AG04450 (cell line): ENCODE measurements at regions not wholly inside any gene's neighbourhood (a gene's known extent, or its start where the extent isn't known, plus 50 kb on each side); places are given as distances from the start of the nearest gene placed in this dataset.

Experiments
- CTCF ChIA-PET: fragments of 300-600, 350-600 bp; formaldehyde crosslinking; extraction: SDS; loops from one replicate; lab custom pipeline; 2022; ENCODE audit warnings: antibody characterized with exemption, inconsistent platforms; lab: Charles Lee
- POLR2A ChIA-PET: fragments of 350-600 bp; formaldehyde crosslinking; extraction: SDS; loops from one replicate; lab custom pipeline; 2021; ENCODE audit warnings: antibody characterized with exemption, inconsistent platforms; lab: Yijun Ruan, JAX
- DNase-seq: peaks from one replicate; pipeline ENCODE4 v3.0.0-alpha.2; 2011; ENCODE audit warnings: low read depth, low spot score
- H3K27ac ChIP-seq: one replicate; pipeline ENCODE4 v1.5.1; 2012; ENCODE audit warnings: low read depth, low read length, control low read depth
- H3K27me3 ChIP-seq: one replicate; pipeline ENCODE4 v1.6.0; 2012; ENCODE audit warnings: low read length; ENCODE audit not compliant: control insufficient read depth, insufficient read depth
- H3K4me3 ChIP-seq: 2 replicates; pipeline ENCODE4 v1.5.1; 2011; ENCODE audit warnings: mild to moderate bottlenecking, low read depth, low read length, control low read depth
- H3K9me3 ChIP-seq: 2 replicates; pipeline ENCODE4 v1.5.1; 2012; ENCODE audit warnings: low read length; ENCODE audit not compliant: control insufficient read depth, insufficient read depth
- TF ChIP-seq, protein P1 (sequence below): IDR thresholded peaks from 2 replicates; pipeline ENCODE4 v1.5.1; 2011; ENCODE audit warnings: low read depth, low read length, control low read depth, inconsistent platforms

DNA sequence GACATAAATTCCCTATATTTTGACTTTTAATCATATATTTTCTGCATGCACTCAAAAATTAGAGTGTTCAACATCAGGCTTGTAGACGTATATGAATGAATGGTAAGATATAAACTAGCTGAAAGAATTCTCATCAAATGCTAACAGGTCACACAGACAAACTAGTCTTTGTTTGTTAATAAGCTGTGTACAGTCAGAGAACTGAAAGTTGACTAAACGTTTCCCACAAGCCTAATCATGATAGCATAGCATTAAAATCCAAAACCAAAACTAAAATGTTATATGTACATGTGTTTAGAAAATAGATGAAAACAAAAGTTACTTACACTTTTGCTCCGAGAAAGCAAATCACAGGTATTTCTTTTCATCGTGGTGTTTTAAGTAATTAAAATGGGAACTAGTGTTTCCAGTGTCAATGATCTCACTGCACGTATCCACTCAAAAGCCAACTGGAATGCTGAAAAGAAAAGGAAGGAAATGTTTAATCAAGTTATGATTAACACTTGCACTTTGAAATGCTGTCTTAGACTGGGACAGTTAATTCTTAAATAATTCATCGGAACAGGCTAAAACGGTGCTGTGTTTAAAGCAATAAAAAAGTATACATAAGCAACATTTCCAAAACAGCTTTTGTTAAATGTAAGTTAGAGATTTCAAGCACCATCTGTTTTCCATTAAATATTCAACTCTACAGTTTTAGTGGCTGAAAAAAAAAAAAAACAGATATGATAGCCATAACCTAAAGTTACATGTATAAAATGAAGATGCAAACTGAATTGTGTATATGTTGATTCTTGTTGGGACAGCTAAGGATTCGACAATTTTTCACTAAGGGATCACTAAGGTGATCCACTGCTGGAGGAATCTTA lies 291.9 kb upstream of the PDE4D start:
- H3K27me3 ChIP-seq = no peaks in the 10 kb centered on the region
- CTCF ChIA-PET = no interaction called here
- POLR2A ChIA-PET = no interaction called here
- no peak overlapping the region for H3K27ac ChIP-seq
- no peaks in the 10 kb centered on the region for H3K9me3 ChIP-seq
- TF ChIP-seq, protein P1, sequence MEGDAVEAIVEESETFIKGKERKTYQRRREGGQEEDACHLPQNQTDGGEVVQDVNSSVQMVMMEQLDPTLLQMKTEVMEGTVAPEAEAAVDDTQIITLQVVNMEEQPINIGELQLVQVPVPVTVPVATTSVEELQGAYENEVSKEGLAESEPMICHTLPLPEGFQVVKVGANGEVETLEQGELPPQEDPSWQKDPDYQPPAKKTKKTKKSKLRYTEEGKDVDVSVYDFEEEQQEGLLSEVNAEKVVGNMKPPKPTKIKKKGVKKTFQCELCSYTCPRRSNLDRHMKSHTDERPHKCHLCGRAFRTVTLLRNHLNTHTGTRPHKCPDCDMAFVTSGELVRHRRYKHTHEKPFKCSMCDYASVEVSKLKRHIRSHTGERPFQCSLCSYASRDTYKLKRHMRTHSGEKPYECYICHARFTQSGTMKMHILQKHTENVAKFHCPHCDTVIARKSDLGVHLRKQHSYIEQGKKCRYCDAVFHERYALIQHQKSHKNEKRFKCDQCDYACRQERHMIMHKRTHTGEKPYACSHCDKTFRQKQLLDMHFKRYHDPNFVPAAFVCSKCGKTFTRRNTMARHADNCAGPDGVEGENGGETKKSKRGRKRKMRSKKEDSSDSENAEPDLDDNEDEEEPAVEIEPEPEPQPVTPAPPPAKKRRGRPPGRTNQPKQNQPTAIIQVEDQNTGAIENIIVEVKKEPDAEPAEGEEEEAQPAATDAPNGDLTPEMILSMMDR = no peak
- H3K4me3 ChIP-seq = no peak overlapping the region
- DNase-seq = no peak

DNA sequence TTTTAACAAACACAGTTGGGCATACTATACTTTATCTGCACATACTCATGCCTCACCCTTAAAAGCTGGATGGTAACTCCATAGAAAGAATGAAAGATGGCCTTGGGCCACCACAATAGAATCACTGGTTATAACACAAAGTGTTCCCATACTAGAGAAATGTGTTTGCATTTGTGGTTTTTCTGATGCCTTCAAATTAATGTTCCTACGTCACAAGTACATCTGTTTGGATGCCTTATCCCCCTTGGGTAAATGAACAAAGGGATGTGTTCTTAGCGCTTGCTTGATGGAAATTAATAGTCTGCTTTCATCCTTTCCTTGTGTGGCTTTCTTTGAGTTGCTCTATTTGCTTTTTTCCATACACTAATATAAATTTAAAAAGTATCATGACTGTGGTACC lies 291.1 kb upstream of the PDE4D start:
- no peaks in the 10 kb centered on the region for H3K27me3 ChIP-seq
- no peak overlapping the region for H3K4me3 ChIP-seq
- TF ChIP-seq, protein P1 = no peak
- CTCF ChIA-PET = no interaction called here
- DNase-seq = no peak
- no peak overlapping the region for H3K27ac ChIP-seq
- POLR2A ChIA-PET = no interaction called here
- no peaks in the 10 kb centered on the region for H3K9me3 ChIP-seq

DNA sequence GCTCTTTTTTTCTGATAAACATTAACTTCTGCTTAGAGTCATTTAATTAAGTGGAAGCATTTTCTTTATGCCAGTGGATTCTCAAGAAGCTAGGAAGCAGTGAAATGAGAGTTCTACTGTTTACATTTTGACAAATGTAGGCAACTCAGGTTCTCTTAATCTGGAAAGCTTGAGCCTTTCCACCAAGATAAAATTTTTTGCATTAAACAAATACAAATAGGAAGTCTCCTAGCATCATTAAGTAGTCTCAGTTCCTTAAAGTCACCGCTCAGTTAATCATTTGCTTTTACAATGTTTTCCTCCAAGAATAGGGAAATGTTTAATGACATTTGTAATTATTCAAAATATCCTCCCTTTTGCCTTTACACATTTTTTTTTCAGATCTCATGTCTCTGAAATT lies 290.4 kb upstream of the PDE4D start:
- no peak for DNase-seq

DNA sequence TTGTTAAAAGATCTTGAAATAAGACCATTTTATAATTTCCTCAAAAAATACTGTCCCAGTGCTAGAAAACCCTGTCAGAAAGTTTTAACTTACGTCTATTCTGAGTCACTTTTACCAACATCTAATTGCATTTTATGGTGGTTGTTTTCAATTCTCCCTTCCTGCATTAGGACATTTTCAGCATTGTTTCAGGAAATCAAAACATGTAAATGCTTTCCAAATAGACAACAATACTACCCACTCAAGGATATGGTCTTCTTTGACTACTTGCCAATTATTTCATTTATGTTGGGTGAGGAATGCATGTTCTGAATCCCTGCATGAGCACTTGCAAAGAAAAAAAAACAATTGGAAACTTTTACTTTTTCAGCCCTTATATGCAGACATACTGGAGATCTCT lies 284.6 kb upstream of the PDE4D start:
- no peaks in the 10 kb centered on the region for H3K27me3 ChIP-seq
- TF ChIP-seq, protein P1 = no peak
- CTCF ChIA-PET = no interaction called here
- H3K4me3 ChIP-seq = no peak overlapping the region
- H3K9me3 ChIP-seq = no peaks in the 10 kb centered on the region
- DNase-seq = no peak
- no peak overlapping the region for H3K27ac ChIP-seq
- POLR2A ChIA-PET = no interaction called here

More for the DNA sequence above, 290.4 kb upstream of the PDE4D start:
- Histone ChIP-seq H3K4me3 (no peak overlapping the region), H3K9me3 (no peaks in the 10 kb centered on the region), H3K27me3 (no peaks in the 10 kb centered on the region), H3K27ac (no peak overlapping the region)
- CTCF ChIA-PET = no interaction called here
- POLR2A ChIA-PET = no interaction called here
- TF ChIP-seq, protein P1 = no peak

DNA sequence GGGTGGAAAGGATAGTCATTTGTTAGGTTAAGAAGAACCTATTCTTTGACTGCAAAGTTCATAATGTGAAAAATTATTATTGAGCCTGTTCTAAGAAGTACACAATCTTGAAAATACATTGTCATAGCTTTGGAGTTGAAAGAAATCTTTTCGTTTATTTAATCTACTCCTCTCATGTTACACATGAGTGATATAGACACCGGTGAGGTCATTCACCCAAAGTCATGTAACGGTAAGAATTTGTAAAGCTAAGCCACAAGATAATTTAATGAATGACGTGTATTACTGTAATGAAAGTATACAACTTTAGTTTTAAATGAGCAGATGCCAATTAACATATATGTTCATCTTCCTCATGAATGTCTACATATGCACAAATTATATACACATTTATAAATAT lies 284.1 kb upstream of the PDE4D start:
- TF ChIP-seq, protein P1 = no peak
- ChIA-PET POLR2A (no interaction called here), CTCF (no interaction called here)
- H3K4me3 ChIP-seq = no peak overlapping the region
- DNase-seq = no peak
- H3K9me3 ChIP-seq = no peaks in the 10 kb centered on the region
- H3K27ac ChIP-seq = no peak overlapping the region
- no peaks in the 10 kb centered on the region for H3K27me3 ChIP-seq
